HEK293T (cell line): ENCODE measurements at regions not wholly inside any gene's neighbourhood (a gene's known extent, or its start where the extent isn't known, plus 50 kb on each side); places are given as distances from the start of the nearest gene placed in this dataset.

Source experiments
- FOXM1 ChIP-seq: fragments of 450-650 bp; IDR thresholded peaks from 2 replicates; pipeline ENCODE4 v1.6.1; 2017; ENCODE audit warnings: mild to moderate bottlenecking, borderline replicate concordance
- HDGF ChIP-seq: fragments of 450-650 bp; IDR thresholded peaks from 2 replicates; pipeline ENCODE4 v1.6.1; 2017; ENCODE audit warnings: antibody characterized with exemption, borderline replicate concordance
- TF ChIP-seq, protein P1 (sequence below): fragments of 450-650 bp; IDR thresholded peaks from 2 replicates; pipeline ENCODE4 v1.6.1; 2016

DNA sequence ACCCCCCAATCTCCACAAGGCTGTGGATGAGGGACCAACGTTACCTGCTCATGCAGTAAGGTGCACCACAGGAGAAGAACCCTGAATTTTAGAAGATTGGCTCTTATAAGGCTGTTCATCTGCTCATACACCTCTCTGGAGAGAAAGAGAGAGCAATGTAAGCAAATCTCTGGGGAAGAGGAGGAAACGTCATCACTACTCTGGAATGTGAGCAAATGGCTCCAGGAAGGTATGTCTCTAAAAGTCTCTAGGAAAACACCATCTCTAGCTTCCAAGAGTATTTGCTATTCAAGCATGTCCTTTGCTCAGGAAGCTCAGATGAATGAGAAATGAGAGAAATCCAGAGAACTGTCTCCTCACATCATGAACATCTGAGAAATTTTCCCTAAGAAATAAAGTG lies 235.4 kb downstream of the TBL1XR1 start:
- no peak for TF ChIP-seq HDGF
- no peak for TF ChIP-seq FOXM1
- TF ChIP-seq, protein P1, sequence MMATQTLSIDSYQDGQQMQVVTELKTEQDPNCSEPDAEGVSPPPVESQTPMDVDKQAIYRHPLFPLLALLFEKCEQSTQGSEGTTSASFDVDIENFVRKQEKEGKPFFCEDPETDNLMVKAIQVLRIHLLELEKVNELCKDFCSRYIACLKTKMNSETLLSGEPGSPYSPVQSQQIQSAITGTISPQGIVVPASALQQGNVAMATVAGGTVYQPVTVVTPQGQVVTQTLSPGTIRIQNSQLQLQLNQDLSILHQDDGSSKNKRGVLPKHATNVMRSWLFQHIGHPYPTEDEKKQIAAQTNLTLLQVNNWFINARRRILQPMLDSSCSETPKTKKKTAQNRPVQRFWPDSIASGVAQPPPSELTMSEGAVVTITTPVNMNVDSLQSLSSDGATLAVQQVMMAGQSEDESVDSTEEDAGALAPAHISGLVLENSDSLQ: no peak
